Mesothelial cell of epicardium (in vitro differentiated cells): ENCODE measurements at regions not wholly inside any gene's neighbourhood (a gene's known extent, or its start where the extent isn't known, plus 50 kb on each side); places are given as distances from the start of the nearest gene placed in this dataset.
A peak's percentile ranks its signal among the peaks of the same experiment; 100 is the strongest.

Experiments used
- DNase-seq, 2 experiments: peaks; one replicate each; pipeline ENCODE4 v3.0.0; 2021; ENCODE audit warnings: low spot score in 2 of 2; ENCODE audit not compliant: unreplicated experiment in 2 of 2
- H3K27ac Mint-ChIP-seq: 2 replicates; pipeline ENCODE4 v1.8.0; 2021; ENCODE audit warnings: mixed read lengths
- H3K27me3 Mint-ChIP-seq: 2 replicates; pipeline ENCODE4 v1.8.0; 2021; ENCODE audit warnings: low read depth, mixed read lengths
- H3K36me3 Mint-ChIP-seq: 2 replicates; pipeline ENCODE4 v1.8.0; 2021; ENCODE audit warnings: mixed read lengths
- H3K4me1 Mint-ChIP-seq: 2 replicates; pipeline ENCODE4 v1.8.0; 2021; ENCODE audit warnings: mixed read lengths
- H3K4me3 Mint-ChIP-seq: 2 replicates; pipeline ENCODE4 v1.8.0; 2021; ENCODE audit warnings: mild to moderate bottlenecking, moderate library complexity, mixed read lengths
- H3K9me3 Mint-ChIP-seq: 2 replicates; pipeline ENCODE4 v1.8.0; 2021; ENCODE audit warnings: mixed read lengths
- TF ChIP-seq, protein P1 (sequence below): fragments of 200-600 bp; sonication (generic); IDR thresholded peaks from one replicate; pipeline ENCODE4 v1.5.0; 2021; ENCODE audit warnings: antibody characterized with exemption; ENCODE audit not compliant: unreplicated experiment

- TF ChIP-seq, protein P1, sequence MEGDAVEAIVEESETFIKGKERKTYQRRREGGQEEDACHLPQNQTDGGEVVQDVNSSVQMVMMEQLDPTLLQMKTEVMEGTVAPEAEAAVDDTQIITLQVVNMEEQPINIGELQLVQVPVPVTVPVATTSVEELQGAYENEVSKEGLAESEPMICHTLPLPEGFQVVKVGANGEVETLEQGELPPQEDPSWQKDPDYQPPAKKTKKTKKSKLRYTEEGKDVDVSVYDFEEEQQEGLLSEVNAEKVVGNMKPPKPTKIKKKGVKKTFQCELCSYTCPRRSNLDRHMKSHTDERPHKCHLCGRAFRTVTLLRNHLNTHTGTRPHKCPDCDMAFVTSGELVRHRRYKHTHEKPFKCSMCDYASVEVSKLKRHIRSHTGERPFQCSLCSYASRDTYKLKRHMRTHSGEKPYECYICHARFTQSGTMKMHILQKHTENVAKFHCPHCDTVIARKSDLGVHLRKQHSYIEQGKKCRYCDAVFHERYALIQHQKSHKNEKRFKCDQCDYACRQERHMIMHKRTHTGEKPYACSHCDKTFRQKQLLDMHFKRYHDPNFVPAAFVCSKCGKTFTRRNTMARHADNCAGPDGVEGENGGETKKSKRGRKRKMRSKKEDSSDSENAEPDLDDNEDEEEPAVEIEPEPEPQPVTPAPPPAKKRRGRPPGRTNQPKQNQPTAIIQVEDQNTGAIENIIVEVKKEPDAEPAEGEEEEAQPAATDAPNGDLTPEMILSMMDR, result no peak
- H3K9me3 Mint-ChIP-seq, result peaks cover 9% of the 10 kb centered on the region
- DNase-seq, result no peak
- no peak overlapping the region for H3K4me3 Mint-ChIP-seq
- peaks cover 2% of the 10 kb centered on the region for H3K27me3 Mint-ChIP-seq
- H3K36me3 Mint-ChIP-seq, result no peaks in the 10 kb centered on the region
- H3K4me1 Mint-ChIP-seq, result peaks cover 15% of the 10 kb centered on the region
- peak overlapping the region; percentile 71 for H3K27ac Mint-ChIP-seq
Observed at GRCh38 chr1:96944432-96945092, 223.0 kb downstream of the PTBP2 start.

GRCh38 chr1:96945509-96946084 is 224.0 kb downstream of the PTBP2 start:
- peaks cover 15% of the 10 kb centered on the region for H3K4me1 Mint-ChIP-seq
- H3K27me3 Mint-ChIP-seq, result peaks cover 2% of the 10 kb centered on the region
- no peak overlapping the region for H3K4me3 Mint-ChIP-seq
- TF ChIP-seq, protein P1, result no peak
- no peak overlapping the region for H3K27ac Mint-ChIP-seq
- no peaks in the 10 kb centered on the region for H3K36me3 Mint-ChIP-seq
- peaks cover 14% of the 10 kb centered on the region for H3K9me3 Mint-ChIP-seq
- no peak for DNase-seq

- no peak overlapping the region for H3K27ac Mint-ChIP-seq
Observed at GRCh38 chr1:96955307-96956012, 233.9 kb downstream of the PTBP2 start.

DNA sequence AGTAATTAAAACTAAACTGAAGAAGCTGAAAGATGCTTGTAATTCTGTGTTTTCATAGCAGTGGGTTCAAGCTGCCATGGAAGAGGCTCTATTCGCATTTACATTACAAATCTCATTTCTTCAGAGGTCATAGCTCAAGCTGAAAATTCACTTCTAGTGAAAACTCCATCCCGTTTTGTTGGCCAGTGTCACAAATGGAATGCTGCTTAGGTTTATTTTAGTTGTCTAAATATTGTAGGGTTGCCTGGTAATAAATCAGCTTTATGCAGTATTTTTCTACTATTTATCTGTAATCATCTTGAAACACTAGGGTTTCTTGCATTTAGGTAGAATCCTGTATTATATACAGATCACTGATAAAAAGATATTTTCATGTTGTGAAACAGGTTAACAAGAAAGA is 240.6 kb downstream of the PTBP2 start:
- DNase-seq, result no peak
- TF ChIP-seq, protein P1, result no peak
- H3K4me1 Mint-ChIP-seq, result peaks cover 16% of the 10 kb centered on the region
- H3K36me3 Mint-ChIP-seq, result no peaks in the 10 kb centered on the region
- H3K4me3 Mint-ChIP-seq, result no peak overlapping the region
- H3K9me3 Mint-ChIP-seq, result no peaks in the 10 kb centered on the region
- H3K27ac Mint-ChIP-seq, result no peak overlapping the region
- no peaks in the 10 kb centered on the region for H3K27me3 Mint-ChIP-seq

More at GRCh38 chr1:96955307-96956012, 233.9 kb downstream of the PTBP2 start:
- H3K27me3 Mint-ChIP-seq, result no peaks in the 10 kb centered on the region
- no peak overlapping the region for H3K4me3 Mint-ChIP-seq
- TF ChIP-seq, protein P1, result no peak
- peaks cover 4% of the 10 kb centered on the region for H3K9me3 Mint-ChIP-seq
- H3K4me1 Mint-ChIP-seq, result no peaks in the 10 kb centered on the region
- no peaks in the 10 kb centered on the region for H3K36me3 Mint-ChIP-seq
- no peak for DNase-seq

DNA sequence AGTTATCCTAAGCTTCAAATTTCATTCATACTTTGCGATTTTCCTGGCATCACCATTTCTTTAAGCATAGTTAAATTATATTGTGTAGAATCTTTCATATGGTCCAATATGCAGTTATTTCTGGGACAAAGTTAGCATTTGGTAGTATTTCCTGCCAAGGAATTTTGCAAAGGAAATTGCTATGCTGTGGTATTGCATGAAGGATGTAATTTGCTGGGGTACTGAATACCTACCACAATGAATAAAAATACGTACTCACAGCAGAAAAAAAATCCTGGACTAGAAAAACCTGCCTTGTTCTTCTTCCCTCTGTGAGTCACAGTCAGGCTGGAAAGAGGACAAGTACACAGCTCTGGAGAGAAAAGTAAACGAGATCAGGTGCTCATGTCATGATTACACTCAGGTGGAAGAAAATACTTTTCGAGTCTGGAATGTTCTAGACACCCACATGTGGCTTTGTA is 241.2 kb downstream of the PTBP2 start:
- no peaks in the 10 kb centered on the region for H3K36me3 Mint-ChIP-seq
- TF ChIP-seq, protein P1, result no peak
- no peaks in the 10 kb centered on the region for H3K9me3 Mint-ChIP-seq
- no peak for DNase-seq
- H3K27me3 Mint-ChIP-seq, result no peaks in the 10 kb centered on the region
- H3K4me3 Mint-ChIP-seq, result no peak overlapping the region
- no peak overlapping the region for H3K27ac Mint-ChIP-seq
- peaks cover 17% of the 10 kb centered on the region for H3K4me1 Mint-ChIP-seq
